ENCODE measurements at regions not wholly inside any gene's neighbourhood (a gene's known extent, or its start where the extent isn't known, plus 50 kb on each side); places are given as distances from the start of the nearest gene placed in this dataset.
A peak's percentile ranks its signal among the peaks of the same experiment; 100 is the strongest.
"Not testable (repeated sequence)": the region's sequence is repeated elsewhere in the genome, so short reads cannot be mapped to it uniquely, and the experiment has no call there.

DNA sequence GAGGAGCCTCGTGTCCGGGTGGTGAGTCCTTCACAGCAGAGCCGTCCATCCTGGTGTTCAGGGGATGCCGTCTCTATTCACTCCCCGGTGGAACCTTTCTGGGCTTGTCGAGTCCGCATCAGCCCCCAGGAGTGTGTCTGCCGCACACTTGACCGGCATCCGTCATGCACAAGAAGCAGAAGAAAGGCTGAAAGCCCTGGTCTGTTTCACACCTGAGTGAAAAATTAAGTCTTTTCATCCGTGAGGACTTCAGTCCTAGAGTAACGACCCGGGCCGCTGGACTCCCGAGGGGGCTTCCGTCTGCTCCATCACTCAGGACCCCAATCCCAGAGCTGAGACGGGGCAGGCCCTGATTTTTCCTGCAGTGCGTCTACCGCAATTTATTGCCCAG is 332.2 kb downstream of the ADGRD1 start:
- ATAC-seq; H3K27me3 ChIP-seq; H3K4me3 ChIP-seq; H3K36me3 ChIP-seq; intact Hi-C loops (cut with DNase I); H3K27ac ChIP-seq; H3K4me1 ChIP-seq; H3K9me3 ChIP-seq: not testable (repeated sequence)
- DNase-seq = peak; percentile 58

GRCh38 chr12:131286301-131286700 is 332.6 kb downstream of the ADGRD1 start:
- ATAC-seq; H3K27ac ChIP-seq; H3K36me3 ChIP-seq; H3K9me3 ChIP-seq; H3K4me1 ChIP-seq; intact Hi-C loops (cut with DNase I); H3K27me3 ChIP-seq; H3K4me3 ChIP-seq: not testable (repeated sequence)
- DNase-seq = peak; percentile 46

- Histone ChIP-seq H3K4me3 (no peak overlapping the region), H3K4me1 (no peaks in the 10 kb centered on the region), H3K27me3 (no peaks in the 10 kb centered on the region), H3K9me3 (no peaks in the 10 kb centered on the region), H3K36me3 (no peaks in the 10 kb centered on the region), H3K27ac (no peak overlapping the region)
- DNase-seq (peak; percentile 52), ATAC-seq (no peak)
- intact Hi-C loops (cut with DNase I) = no loop called here
- TF ChIP-seq CTCF (IDR thresholded peaks at IDR 0.05) = no peak
Measured at GRCh38 chr12:131287015-131287937, 333.6 kb downstream of the ADGRD1 start.

DNA sequence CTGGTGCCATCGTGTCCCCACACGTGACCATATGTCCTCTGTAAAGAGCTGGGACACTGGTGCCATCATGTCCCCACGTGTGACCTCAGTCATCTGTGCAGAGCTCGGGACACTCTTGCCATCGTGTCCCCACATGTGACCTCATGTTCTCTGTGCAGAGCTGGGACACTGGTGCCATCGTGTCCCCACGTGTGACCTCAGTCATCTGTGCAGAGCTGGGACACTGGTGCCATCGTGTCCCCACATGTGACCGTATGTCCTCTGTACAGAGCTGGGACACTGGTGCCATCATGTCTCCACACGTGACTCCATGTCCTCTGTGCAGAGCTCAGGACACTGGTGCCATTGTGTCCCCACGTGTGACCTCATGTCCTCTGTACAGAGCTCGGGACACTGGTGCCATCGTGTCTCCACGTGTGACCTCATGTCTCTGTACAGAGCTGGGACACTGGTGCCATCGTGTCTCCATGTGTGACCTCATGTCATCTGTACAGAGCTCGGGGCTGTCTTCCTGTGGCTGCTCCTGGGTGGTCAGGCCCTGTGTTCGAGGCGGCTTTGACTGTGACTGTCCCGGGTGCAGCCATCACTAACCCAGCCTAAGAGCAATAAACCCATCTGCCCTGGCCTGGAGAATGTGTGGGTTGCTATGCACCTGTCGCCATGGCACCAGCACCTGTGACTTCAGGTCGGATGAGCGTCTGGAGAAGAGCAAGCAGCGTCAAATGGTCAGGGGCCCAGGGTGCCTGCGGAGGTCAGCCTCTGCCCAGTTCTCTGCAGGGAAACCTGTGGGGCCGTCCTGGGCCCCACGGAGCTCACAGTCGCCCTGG is 334.4 kb downstream of the ADGRD1 start:
- Histone ChIP-seq H3K27ac (no peak overlapping the region), H3K4me3 (no peak overlapping the region), H3K36me3 (no peaks in the 10 kb centered on the region), H3K9me3 (no peaks in the 10 kb centered on the region), H3K4me1 (no peaks in the 10 kb centered on the region), H3K27me3 (no peaks in the 10 kb centered on the region)
- intact Hi-C loops (cut with DNase I) = no loop called here
- no peak for TF ChIP-seq CTCF (IDR thresholded peaks at IDR 0.05)
- DNase-seq (peak; percentile 32), ATAC-seq (no peak)

DNA sequence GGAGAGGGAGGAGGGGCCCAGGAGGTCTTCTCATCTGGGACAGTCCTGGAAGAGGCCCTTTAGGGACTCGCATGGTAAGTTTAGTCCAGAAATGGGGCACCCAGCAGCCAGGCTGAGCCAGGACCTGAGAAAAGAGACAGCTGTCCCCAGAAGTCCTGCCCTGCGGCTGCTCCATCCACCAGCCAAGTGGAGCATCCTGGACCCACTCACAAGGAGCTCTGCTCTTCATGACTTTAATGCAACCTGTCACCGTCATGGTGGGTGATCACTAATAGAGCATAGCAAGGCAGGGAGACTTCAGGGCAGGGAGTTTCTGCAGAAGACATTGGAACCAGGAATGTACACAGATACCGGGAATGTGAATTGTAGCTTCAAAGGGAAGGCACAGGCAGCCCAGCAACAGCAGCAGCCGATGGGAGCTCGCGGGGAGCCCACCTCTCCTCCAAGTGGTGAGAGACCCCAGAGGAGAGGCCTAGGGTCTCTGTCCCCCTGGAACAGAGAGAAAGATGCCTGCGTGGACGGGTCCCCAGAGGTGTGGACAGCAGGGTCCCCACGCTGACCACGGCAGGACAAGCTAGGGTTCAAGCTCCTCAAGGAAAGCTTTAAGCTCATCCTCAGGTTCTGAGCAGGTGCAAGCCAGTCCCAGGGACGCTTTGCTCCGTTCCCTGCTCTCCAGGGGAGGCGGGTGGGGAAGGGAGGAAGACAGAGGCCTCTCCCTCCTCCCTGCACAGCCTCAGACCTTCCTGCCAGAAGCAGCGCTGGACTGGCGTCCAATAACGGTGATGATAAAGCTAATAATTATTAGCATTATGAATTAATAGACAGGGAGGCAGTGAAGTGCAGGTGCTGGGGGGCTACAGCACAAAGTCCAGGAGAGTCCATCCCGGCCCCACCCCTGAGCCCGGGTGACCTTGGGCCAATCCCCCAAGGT is 335.3 kb downstream of the ADGRD1 start:
- intact Hi-C loops (cut with DNase I); ATAC-seq: not testable (repeated sequence)

DNA sequence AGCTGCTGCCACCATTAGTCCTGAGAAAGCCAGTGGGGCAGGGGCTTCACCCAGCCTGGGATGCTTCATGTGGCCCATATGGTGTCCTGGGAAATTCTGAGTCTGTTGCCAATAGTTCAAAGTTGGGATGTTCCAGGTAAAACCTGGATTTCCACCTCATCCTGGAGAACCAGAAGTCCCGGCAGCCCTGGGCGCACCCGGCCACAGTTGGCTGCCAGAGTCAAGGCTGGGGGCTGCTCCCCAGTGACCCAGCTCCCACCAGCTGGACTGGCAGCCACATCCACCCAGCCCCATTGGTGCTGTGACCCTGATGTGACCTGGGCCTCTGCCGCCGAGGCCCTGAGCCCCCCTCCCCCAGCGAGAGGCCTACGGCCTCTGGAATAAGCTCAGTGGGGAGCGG is 336.1 kb downstream of the ADGRD1 start:
- H3K36me3 ChIP-seq; H3K4me1 ChIP-seq; ATAC-seq; H3K27ac ChIP-seq; H3K9me3 ChIP-seq; intact Hi-C loops (cut with DNase I); H3K27me3 ChIP-seq; H3K4me3 ChIP-seq: not testable (repeated sequence)
- DNase-seq = peak; percentile 40

More for the DNA sequence above, 335.3 kb downstream of the ADGRD1 start:
- H3K4me3 ChIP-seq, H3K9me3 ChIP-seq, H3K36me3 ChIP-seq, H3K4me1 ChIP-seq, H3K27ac ChIP-seq, H3K27me3 ChIP-seq: not testable (repeated sequence)
- DNase-seq = peak; percentile 23

DNA sequence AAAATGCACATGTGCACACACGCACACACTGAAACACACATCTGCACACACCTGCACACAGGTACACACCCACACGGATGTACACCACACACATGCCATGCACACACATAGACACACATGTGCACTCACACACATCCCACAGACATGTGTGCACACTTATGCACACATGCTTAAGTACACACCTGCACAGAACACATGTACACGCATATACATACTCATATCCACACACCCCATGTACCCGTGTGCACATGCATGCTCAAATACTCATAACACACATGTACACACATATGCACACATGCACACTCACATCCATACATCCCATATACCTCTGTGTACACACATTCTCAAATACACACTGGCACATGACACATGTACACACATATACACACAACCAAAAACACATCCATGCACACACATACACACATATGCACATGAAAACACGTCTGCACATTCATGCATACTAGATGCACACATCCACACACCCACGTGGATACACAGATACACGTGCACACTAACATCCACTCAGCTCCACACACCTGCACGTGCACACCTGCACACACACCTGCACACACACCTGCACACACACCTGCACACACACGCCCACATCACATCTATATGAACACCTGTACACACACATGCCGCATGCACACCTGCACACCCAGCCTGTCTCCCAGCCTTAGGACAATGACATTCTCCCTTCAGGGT is 336.7 kb downstream of the ADGRD1 start:
- Histone ChIP-seq H3K9me3 (no peaks in the 10 kb centered on the region), H3K27me3 (no peaks in the 10 kb centered on the region), H3K27ac (no peak overlapping the region), H3K4me1 (no peaks in the 10 kb centered on the region), H3K36me3 (no peaks in the 10 kb centered on the region), H3K4me3 (no peak overlapping the region)
- intact Hi-C loops (cut with DNase I) = no loop called here
- DNase-seq = no peak
- ATAC-seq = no peak
- no peak for TF ChIP-seq CTCF (IDR thresholded peaks at IDR 0.05)

DNA sequence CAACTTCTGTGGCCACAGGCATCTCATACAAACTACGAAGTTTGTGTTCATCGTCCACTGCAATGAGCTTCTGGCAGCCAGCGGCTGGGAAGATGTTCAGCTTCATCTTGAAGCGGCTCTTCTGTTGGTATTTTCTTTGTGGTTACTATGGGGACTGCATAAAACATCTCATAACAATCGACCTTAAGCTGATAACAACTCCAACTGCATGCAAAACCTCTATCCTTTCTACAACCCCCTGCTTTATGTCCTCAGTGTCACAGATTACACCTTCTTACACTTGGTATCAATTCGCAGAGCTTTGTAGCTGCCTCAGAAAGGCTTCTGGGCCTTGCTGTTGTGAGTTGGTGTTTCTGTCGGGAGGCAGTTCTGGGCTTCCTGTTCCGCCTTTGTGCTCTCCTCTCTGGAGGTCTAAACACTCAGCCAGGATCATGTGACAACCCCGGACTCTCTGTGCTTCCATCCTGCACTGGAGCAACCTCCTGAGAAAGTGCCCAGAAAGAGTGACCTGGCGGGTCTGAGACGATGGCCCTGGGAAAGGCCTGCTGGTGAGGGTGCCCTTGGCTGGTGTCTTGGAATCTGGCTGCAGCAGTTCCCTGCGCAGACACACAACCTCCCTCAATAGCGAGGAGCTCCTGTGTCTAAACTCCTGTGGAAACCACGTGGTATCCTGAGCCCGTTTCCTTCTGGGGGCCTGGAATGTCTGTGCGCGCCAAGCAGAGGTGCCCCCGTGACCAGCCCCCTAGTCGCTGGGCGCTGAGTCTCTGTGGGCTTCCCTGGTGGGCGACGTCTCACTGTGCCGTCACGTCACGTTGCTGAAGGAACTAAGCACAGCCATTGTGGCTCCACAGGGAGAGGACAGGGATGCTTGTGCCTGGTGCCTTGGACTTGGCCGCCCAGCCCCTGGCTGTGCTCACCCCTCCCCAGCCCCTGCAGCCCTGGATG is 339.6 kb downstream of the ADGRD1 start:
- H3K36me3 ChIP-seq; H3K4me3 ChIP-seq; H3K27me3 ChIP-seq; ATAC-seq; H3K27ac ChIP-seq; H3K9me3 ChIP-seq; intact Hi-C loops (cut with DNase I); H3K4me1 ChIP-seq: not testable (repeated sequence)
- DNase-seq = peak; percentile 58

DNA sequence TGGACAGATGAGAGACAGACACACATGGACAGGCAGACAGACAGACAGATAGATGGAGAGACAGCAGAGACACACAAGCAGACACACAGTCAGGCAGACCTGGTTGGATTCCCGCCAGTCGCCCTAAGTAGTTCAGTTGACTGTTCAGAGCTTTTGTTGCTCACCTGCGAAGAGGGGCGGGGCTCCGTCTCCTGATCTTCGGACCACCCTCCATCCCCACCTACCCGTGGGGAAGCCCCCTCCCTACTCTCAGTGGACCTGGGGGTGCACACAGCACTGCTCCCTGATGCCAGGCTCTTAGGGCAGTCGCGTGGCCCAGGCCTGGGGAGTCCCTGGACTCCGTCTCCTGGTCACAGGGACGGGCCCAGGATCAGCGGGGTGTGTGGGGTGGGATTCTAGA is 341.0 kb downstream of the ADGRD1 start:
- H3K9me3 ChIP-seq; H3K27me3 ChIP-seq; H3K27ac ChIP-seq; intact Hi-C loops (cut with DNase I); DNase-seq; H3K4me1 ChIP-seq; ATAC-seq; H3K36me3 ChIP-seq; H3K4me3 ChIP-seq: not testable (repeated sequence)
